ENCODE measurements at regions not wholly inside any gene's neighbourhood (a gene's known extent, or its start where the extent isn't known, plus 50 kb on each side); places are given as distances from the start of the nearest gene placed in this dataset.
"Not testable (repeated sequence)": the region's sequence is repeated elsewhere in the genome, so short reads cannot be mapped to it uniquely, and the experiment has no call there.

- no peak for DNase-seq
Observed at GRCh38 chr13:90444232-90444631, 903.3 kb upstream of the MIR17HG start.

DNA sequence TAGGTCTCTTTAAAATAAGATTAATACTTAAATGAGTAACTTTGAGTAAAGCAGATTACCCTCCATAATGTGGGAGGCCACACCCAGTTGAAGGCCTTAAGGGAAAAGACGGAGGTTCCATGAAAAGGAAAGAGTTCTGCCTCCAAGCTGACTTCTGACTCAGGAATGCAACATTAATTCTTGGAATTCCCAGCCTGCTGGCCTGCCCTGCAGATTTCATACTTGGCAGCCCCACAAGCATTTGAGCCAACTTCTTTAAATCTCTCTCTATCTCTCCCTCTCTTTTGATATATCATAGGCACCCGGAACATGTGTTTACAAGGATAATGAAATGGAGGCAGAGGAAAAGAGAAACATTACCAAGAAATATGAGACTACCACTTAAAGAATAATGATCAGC, 902.3 kb upstream of the MIR17HG start:
- DNase-seq, result no peak

- DNase-seq, result no peak
Observed at GRCh38 chr13:90447034-90447733, 900.3 kb upstream of the MIR17HG start.

DNA sequence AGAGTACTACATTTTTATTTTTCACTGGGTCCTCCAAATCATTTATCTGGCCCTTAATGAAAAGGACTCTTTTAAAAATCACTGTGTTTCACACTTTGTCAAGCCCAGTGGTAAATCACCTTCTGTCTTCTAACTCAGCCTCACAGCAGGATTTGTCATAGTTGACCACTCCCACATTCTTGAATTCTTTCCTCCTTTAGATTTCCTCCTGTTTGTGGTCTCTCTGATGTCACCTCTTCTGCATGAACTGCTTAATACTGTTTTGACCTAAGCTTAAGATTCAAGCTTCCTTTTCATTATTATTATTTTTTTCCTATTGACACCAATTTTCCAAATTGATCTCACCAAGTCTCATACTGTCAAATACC, 899.8 kb upstream of the MIR17HG start:
- DNase-seq, result no peak

DNA sequence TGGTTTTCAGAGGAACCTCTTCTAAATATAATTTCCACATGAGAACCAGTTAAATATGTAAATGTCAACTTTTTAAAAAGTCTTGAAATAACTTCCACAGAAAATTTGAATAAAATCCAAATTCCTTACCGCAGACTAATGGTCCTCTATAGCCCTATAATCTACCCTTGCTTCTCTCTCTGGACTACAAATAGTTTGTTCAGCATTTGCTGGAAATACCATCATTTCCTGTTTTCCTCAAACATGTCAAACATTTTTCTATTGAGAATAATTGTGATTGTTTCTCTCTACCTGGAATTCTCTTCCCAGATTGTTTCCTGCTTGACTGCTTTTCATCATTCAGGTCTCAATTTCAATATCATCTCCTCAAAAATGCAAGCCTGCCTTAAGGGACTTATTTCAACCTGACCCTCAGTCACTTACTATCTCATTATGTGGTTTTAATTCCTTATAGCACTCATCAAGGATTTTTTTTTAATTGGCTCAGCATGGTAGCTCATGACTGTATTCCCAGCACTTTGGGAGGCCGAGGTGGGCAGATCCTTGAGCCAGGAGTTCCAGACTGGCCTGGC, 898.9 kb upstream of the MIR17HG start:
- DNase-seq, result no peak

GRCh38 chr13:90453342-90453741, 894.1 kb upstream of the MIR17HG start:
- DNase-seq, result no peak

- no peak for DNase-seq
Observed at GRCh38 chr13:90454002-90454636, 893.4 kb upstream of the MIR17HG start.

- no peak for DNase-seq
Observed at GRCh38 chr13:90455067-90455466, 892.4 kb upstream of the MIR17HG start.

- no peak for DNase-seq
Observed at GRCh38 chr13:90455823-90456222, 891.7 kb upstream of the MIR17HG start.

GRCh38 chr13:90461398-90461797, 886.1 kb upstream of the MIR17HG start:
- no peak for DNase-seq

- no peak for DNase-seq
Observed at GRCh38 chr13:90477216-90477615, 870.3 kb upstream of the MIR17HG start.

GRCh38 chr13:90483906-90484305, 863.6 kb upstream of the MIR17HG start:
- no peak for DNase-seq

DNA sequence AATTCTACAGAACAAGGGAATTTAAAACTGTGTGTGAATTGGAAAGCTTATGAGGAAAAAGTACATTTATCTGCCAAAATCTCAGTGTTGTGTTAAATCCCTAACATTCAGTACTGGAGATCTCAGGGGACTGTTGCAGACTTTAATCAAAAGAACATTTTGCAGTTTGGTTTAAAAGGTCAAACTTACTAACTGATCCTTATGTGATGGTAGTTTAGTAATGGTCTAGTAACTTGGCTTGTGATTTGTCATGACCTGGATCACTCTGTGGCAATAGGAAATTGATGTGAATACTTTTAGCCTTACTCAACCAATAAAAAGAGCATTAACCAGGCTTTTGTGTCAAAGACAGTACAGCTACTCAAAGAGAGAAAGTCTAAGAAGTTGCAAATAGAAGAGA, 862.1 kb upstream of the MIR17HG start:
- DNase-seq, result no peak

GRCh38 chr13:90492872-90493271, 854.6 kb upstream of the MIR17HG start:
- DNase-seq, result no peak

DNA sequence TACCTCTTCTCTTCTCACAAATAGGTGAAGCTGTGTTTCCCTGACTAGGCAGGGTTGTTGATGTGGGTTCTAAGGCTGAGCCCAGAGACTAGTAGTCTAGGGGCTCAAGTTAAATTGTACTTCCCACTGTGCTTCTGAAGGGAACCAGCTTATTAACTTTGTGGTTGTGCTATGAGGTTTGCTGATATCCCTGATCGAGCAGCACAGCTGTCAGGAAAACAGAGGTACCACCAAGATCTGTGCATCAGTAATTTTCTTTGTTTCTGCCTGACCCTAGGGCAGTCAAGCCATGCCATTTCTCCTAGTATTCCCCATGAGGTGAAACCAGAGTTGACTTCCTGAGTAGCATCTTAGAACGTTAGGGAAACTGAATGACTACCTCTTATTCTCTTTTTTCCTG, 853.8 kb upstream of the MIR17HG start:
- no peak for DNase-seq

DNA sequence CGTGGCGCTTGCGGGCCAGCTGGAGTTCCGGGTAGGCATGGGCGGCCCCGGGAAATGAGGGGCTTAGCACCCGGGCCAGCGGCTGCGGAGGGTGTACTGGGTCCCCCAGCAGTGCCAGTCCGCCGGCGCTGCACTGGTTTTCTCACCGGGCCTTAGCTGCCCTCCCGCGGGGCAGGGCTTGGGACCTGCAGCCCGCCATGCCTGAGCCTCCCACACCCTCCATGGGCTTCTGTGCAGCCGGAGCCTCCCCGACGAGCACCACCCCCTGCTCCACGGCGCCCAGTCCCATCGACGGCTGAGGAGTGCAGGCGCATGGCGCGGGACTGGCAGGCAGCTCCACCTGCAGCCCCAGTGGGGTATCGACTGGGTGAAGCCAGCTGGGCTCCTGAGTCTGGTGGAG, 852.6 kb upstream of the MIR17HG start:
- DNase-seq, result not testable (repeated sequence)

- DNase-seq, result no peak
Observed at GRCh38 chr13:90498096-90498495, 849.4 kb upstream of the MIR17HG start.

DNA sequence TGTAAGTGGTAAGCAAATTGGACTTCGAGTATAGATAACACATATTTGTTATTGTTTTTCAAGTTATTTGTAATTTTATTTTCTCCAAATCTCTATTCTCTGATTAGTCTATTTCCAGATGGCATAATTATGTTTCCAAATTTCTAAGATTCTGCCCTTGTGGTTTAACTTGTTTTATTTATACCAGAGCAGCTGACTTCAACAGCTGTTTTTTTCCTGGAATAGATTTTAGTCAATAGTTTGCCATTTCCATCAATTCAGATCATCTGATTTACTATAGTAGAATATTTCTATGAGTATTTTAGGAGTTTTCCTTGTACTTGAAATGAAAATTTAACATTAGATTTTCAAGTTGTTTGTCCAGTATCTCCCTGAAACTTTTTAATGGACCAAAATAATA, 848.7 kb upstream of the MIR17HG start:
- DNase-seq, result no peak

DNA sequence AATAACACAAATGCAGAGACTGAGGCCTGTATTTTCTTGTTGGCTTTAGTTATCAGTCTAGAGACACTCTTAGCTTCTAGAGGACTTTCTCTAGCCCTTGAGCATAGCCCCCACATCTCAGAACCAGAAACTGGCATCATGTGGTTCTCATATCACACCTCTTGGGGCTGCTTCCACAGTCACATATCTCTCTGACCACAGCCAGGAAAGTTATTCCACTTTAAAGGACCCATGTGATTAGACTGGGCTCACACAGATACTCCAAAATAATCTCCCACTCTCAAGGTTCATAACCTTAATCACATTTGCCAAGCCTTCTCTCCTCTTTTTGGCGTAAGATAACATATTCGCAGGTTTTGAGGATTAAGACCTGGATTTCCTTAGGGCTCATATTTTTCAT, 846.9 kb upstream of the MIR17HG start:
- DNase-seq, result no peak

GRCh38 chr13:90502153-90502552, 845.3 kb upstream of the MIR17HG start:
- DNase-seq, result no peak

DNA sequence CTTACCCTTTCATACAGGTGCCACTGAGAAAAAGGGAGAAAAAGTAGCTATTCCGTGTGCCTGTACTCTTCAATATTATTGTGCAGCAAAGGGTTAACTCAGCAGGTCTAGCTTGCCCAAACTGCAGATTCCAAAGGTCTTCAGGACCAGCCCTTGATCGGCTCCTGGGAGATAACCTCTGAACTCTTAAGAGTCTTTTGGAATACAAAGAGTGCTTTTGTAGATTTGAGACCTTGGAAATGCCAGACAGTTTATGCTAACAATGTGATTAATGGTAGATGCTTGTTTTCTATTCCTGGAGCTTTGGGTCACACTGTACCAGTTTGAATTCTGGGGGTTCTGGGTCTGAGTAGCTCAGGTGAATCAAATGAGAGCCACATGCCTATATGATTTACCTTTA, 844.7 kb upstream of the MIR17HG start:
- no peak for DNase-seq

GRCh38 chr13:90510319-90510718, 837.2 kb upstream of the MIR17HG start:
- DNase-seq, result no peak

- DNase-seq, result no peak
Observed at GRCh38 chr13:90511903-90512302, 835.6 kb upstream of the MIR17HG start.

DNA sequence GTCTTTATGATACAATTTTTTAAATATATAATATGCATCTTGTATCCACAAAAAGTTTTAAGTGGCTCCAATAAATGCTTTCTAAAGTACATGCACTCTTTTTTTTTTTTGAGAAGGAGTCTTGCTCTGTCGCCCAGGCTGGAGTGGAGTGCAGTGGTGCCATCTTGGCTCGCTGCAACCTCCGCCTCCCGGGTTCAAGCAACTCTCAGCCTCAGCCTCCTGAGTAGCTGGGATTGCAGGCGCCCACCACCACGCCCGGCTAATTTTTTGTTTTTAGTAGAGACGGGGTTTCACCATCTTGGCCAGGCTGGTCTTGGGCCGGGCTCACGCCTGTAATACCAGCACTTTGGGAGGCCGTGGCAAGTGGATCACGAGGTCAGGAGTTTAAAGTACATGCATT, 832.8 kb upstream of the MIR17HG start:
- not testable (repeated sequence) for DNase-seq

- DNase-seq, result no peak
Observed at GRCh38 chr13:90518417-90518816, 829.1 kb upstream of the MIR17HG start.
